Smooth muscle cell (in vitro differentiated cells): ENCODE measurements at regions not wholly inside any gene's neighbourhood (a gene's known extent, or its start where the extent isn't known, plus 50 kb on each side); places are given as distances from the start of the nearest gene placed in this dataset. TPM values are rescaled to one million over a fixed set of nuclear protein-coding genes. Genes with fewer than 3 reads are reported as not detected.
"Not testable (repeated sequence)": the region's sequence is repeated elsewhere in the genome, so short reads cannot be mapped to it uniquely, and the experiment has no call there.

Source experiments
- DNase-seq: peaks from one replicate; lab custom pipeline; 2025; ENCODE audit not compliant: unreplicated experiment; lab: John Stamatoyannopoulos, UW
- H2AFZ ChIP-seq: fragments of 200-600 bp; sonication (generic); 2 replicates; pipeline ENCODE4 v1.6.0; 2016; ENCODE audit warnings: antibody characterized with exemption, low read depth, mild to moderate bottlenecking
- H3F3A ChIP-seq: fragments of 200-600 bp; sonication (generic); 2 replicates; pipeline ENCODE4 v1.6.0; 2017; ENCODE audit warnings: antibody characterized with exemption, low read depth
- H3K27ac ChIP-seq: fragments of 200-600 bp; sonication (generic); 2 replicates; pipeline ENCODE4 v1.5.1; 2016; ENCODE audit warnings: low read depth, mild to moderate bottlenecking
- H3K27me3 ChIP-seq: fragments of 200-600 bp; sonication (generic); 2 replicates; pipeline ENCODE4 v1.6.1; 2016; ENCODE audit warnings: low read depth, mild to moderate bottlenecking
- H3K36me3 ChIP-seq: fragments of 200-600 bp; sonication (generic); 2 replicates; pipeline ENCODE4 v1.5.1; 2016; ENCODE audit warnings: low read depth
- H3K4me1 ChIP-seq: fragments of 200-600 bp; sonication (generic); 2 replicates; pipeline ENCODE4 v1.5.1; 2016; ENCODE audit warnings: low read depth
- H3K4me2 ChIP-seq: fragments of 200-600 bp; sonication (generic); 2 replicates; pipeline ENCODE4 v1.6.0; 2016; ENCODE audit warnings: mild to moderate bottlenecking
- H3K4me3 ChIP-seq: fragments of 200-600 bp; sonication (generic); 2 replicates; pipeline ENCODE4 v1.5.1; 2016; ENCODE audit warnings: mild to moderate bottlenecking
- H3K79me2 ChIP-seq: fragments of 200-600 bp; sonication (generic); 2 replicates; pipeline ENCODE4 v1.6.0; 2016; ENCODE audit warnings: low read depth, mild to moderate bottlenecking
- H3K9ac ChIP-seq: fragments of 200-600 bp; sonication (generic); 2 replicates; pipeline ENCODE4 v1.6.0; 2016; ENCODE audit warnings: low read depth
- H3K9me3 ChIP-seq: fragments of 200-600 bp; sonication (generic); replicated peaks from 2 replicates; pipeline ENCODE4 v1.5.1; 2016; ENCODE audit warnings: low read depth
- H4K20me1 ChIP-seq: fragments of 200-600 bp; sonication (generic); 2 replicates; pipeline ENCODE4 v1.6.0; 2016; ENCODE audit warnings: low read depth
- WGBS: methylation state at CpG from one replicate; pipeline ENCODE4 v1.1.7; 2016; ENCODE audit warnings: low lambda C conversion rate; 5-methylcytosine and 5-hydroxymethylcytosine counted together
- small RNA-seq: library from RNA; depleted of rRNA; stranded (forward); fragments of <200 nt; gene quantifications from one replicate; pipeline ENCODE3, GENCODE V24; 2014
- TF ChIP-seq, protein P1 (sequence below): fragments of 200-600 bp; sonication (generic); IDR thresholded peaks from 2 replicates; pipeline ENCODE4 v1.5.1; 2017; ENCODE audit warnings: borderline replicate concordance, mild to moderate bottlenecking, antibody characterized with exemption; ENCODE audit not compliant: insufficient read depth, poor library complexity, severe bottlenecking

DNA sequence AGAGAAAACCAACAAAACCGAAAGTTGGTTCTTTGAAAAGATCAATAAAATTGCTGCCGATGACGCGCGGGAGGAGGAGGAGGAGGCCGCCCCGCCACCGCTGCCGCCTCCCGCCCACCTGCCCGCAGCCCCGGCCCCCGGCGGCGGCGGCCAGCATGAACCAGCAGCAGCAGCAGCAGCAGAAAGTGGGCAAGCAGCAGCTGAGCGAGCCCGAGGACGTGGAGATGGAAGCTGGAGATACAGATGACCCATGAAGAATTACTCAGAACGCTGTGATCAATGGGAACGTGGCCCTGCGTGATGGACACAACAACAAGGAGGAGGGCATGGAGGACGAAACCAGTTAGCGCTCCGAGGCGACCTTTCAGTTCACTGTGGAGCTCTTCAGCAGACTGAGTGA lies 53.9 kb upstream of the EFNA5 start:
- no peak overlapping the region for H3K4me2 ChIP-seq
- no peaks in the 10 kb centered on the region for H3K9me3 ChIP-seq
- H3K79me2 ChIP-seq: no peaks in the 10 kb centered on the region
- no peak overlapping the region for H3K4me3 ChIP-seq
- TF ChIP-seq, protein P1, sequence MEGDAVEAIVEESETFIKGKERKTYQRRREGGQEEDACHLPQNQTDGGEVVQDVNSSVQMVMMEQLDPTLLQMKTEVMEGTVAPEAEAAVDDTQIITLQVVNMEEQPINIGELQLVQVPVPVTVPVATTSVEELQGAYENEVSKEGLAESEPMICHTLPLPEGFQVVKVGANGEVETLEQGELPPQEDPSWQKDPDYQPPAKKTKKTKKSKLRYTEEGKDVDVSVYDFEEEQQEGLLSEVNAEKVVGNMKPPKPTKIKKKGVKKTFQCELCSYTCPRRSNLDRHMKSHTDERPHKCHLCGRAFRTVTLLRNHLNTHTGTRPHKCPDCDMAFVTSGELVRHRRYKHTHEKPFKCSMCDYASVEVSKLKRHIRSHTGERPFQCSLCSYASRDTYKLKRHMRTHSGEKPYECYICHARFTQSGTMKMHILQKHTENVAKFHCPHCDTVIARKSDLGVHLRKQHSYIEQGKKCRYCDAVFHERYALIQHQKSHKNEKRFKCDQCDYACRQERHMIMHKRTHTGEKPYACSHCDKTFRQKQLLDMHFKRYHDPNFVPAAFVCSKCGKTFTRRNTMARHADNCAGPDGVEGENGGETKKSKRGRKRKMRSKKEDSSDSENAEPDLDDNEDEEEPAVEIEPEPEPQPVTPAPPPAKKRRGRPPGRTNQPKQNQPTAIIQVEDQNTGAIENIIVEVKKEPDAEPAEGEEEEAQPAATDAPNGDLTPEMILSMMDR: no peak
- H3K4me1 ChIP-seq: no peaks in the 10 kb centered on the region
- H3K27ac ChIP-seq: no peak overlapping the region
- H3K27me3 ChIP-seq: no peaks in the 10 kb centered on the region
- no peak for DNase-seq
- H3K9ac ChIP-seq: no peak overlapping the region
- no peak overlapping the region for H2AFZ ChIP-seq
- 94% methylated on average over 26 of the region's 26 CpGs for WGBS
- no peaks in the 10 kb centered on the region for H3F3A ChIP-seq
- H4K20me1 ChIP-seq: no peaks in the 10 kb centered on the region
- H3K36me3 ChIP-seq: no peaks in the 10 kb centered on the region

GRCh38 chr5:107721241-107721640 lies 50.5 kb upstream of the EFNA5 start:
- H4K20me1 ChIP-seq, H3K27me3 ChIP-seq, H3K4me3 ChIP-seq, DNase-seq, H2AFZ ChIP-seq, H3K4me1 ChIP-seq, H3K79me2 ChIP-seq, H3K36me3 ChIP-seq, H3K27ac ChIP-seq, H3K9ac ChIP-seq, H3F3A ChIP-seq, H3K9me3 ChIP-seq, H3K4me2 ChIP-seq: not testable (repeated sequence)

Small RNA genes lying in the stretch of these regions (small RNA-seq; reads per million reads assigned to genes)
- not detected for gene RN7SL782P
